Iris pigment epithelial cell (primary cell): ENCODE measurements at regions not wholly inside any gene's neighbourhood (a gene's known extent, or its start where the extent isn't known, plus 50 kb on each side); places are given as distances from the start of the nearest gene placed in this dataset.

ENCODE experiments used
- DNase-seq: peaks from one replicate; pipeline ENCODE4 v3.0.0-alpha.2; 2011; ENCODE audit warnings: low read depth

- DNase-seq = no peak
Measured at GRCh38 chr3:35946854-35947515, 307.7 kb downstream of the ARPP21 start.

- DNase-seq = no peak
Measured at GRCh38 chr3:35950021-35950420, 310.7 kb downstream of the ARPP21 start.

GRCh38 chr3:35954413-35954812 is 315.1 kb downstream of the ARPP21 start:
- DNase-seq = no peak

DNA sequence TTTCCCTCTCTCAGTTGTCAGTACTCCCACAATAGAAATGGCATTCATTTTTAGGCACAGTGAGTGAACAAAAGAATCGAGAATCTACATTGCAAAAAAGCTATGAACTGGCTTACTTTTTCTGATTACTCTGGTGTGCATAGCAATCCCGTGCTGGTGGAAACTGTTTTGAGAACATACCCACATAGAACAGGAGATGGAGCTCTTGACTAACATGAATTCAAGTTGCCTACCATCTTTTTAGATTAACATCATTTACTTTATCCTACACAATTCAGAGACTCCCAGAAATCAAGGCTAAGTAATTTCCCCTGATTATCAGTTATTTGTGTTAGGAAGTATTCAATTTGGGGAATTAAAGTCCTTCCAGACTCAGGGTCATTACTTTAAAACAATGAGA is 326.6 kb downstream of the ARPP21 start:
- DNase-seq = peak; percentile 57

GRCh38 chr3:35966629-35967464 is 327.5 kb downstream of the ARPP21 start:
- no peak for DNase-seq

DNA sequence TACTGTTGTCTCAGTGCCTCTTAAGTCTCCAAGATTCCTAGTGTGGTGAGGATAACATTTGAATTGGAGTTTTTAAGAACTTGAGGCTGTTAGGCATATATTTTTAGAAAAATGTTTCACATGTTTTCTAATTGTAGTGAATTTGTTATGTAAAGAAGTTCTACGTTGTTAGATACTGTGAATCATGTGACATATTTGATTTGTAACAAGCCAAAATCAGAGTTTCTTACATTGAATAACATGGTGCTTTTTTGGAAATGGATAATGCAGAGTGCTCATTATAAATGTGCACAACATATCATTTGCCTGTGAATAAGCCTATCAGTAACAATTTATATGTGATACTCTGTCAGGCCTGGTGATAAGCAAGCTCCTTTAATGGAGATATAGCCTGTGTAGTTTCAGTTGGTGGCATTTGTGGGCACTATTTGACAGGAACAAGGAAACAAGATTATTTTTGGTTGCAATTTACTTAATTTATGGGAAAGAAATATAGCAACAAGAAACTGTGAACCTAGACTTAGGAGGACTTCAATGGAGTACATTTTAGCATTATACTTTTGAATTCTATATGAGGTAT is 328.8 kb downstream of the ARPP21 start:
- DNase-seq = no peak

DNA sequence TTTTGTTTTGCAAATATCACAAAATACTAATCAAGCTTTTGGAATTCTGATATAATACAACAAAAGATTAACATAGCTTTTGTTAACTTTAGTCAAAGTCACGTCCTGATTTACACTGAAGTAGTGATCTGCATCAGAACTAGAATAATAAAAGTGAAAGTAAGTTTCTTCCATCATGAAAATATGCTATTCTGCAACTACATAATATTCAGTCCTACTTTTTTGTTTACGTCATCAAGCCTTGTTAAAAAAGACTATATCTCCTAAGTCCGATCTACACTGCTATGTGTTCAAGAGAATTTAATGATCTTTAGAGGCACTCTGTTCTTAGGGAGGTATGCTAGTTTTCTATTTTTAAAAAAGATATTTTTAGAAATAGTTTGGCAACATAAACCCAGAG is 330.1 kb downstream of the ARPP21 start:
- no peak for DNase-seq

GRCh38 chr3:35970793-35971192 is 331.5 kb downstream of the ARPP21 start:
- no peak for DNase-seq

DNA sequence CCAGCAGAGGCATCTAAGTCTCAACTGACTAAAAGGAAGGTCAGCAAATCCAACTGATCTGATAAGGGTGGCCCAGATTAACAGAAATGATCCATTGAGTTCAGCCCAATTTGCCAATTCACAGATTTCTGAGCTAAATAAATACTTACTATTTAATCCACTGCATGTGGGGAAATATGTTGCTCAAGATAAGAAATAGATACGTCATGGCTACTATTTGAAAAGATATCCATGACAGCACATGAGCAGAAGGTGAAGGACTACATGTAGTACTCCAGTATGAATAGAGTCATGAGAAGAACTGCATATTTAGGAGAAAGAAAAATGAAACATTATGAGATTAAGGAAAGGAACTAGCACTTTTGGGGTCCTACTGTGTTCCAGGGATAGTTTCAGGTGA is 332.4 kb downstream of the ARPP21 start:
- no peak for DNase-seq

DNA sequence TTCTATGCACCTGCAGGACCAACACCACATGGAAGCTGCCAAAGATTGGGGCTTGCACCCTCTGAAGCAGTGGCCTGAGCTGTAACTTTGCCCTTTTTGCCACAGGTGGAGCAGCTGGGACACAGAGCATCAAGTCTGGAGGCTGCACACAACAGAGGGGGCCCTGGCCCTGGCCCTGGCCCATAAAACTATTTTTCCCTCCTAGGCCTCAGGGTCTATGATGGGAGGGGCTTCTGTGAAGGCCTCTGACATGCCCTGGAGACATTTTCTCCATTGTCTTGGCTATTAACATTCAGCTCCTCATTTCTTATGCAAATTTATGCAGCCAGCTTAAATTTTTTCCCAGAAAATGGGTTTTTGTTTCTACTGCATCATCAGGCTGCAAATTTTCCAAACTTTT is 335.5 kb downstream of the ARPP21 start:
- no peak for DNase-seq

DNA sequence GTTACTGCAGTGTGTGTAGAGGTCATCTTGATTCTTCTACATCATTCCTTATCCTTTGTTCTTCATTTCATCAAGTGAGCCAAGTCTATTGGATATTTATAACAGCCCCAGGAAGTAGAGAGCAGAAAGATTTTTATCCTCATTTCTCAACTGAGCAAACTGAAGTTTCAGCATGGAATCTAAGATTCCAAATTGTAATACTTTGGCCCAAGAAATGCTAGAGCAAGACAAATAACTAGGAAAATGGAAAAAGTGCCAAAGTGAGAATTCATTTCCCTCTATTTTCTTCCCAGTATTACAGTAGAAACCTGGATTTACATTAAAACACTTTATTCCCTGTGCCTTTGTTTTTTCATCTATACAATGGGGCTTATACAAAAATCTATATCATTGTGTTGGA is 346.8 kb downstream of the ARPP21 start:
- DNase-seq = no peak

- DNase-seq = no peak
Measured at GRCh38 chr3:35987386-35987785, 348.1 kb downstream of the ARPP21 start.

GRCh38 chr3:35992041-35992440 is 352.7 kb downstream of the ARPP21 start:
- DNase-seq = no peak

GRCh38 chr3:36011791-36012190 is 368.5 kb upstream of the STAC start:
- DNase-seq = no peak

DNA sequence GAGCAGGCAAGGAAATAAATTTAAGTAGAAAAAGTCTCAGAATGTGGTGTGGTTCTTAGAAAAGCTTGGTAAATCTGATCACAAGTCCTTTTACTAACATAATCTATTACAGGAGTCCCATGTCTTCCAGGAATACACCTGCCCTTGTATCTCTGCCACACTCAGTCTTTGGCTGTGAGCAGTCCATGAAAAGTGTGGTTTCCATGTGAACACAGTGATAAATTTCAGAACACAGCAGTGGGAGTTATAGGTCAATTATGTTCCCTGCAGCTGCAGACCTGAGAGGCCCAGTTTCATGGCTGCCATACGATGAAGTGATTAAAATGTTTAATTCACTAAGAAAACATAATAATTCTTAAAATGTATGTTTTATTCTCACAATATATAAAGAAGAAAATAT is 366.9 kb upstream of the STAC start:
- DNase-seq = no peak

- DNase-seq = no peak
Measured at GRCh38 chr3:36025232-36025631, 355.1 kb upstream of the STAC start.

GRCh38 chr3:36032180-36033047 is 347.9 kb upstream of the STAC start:
- no peak for DNase-seq

DNA sequence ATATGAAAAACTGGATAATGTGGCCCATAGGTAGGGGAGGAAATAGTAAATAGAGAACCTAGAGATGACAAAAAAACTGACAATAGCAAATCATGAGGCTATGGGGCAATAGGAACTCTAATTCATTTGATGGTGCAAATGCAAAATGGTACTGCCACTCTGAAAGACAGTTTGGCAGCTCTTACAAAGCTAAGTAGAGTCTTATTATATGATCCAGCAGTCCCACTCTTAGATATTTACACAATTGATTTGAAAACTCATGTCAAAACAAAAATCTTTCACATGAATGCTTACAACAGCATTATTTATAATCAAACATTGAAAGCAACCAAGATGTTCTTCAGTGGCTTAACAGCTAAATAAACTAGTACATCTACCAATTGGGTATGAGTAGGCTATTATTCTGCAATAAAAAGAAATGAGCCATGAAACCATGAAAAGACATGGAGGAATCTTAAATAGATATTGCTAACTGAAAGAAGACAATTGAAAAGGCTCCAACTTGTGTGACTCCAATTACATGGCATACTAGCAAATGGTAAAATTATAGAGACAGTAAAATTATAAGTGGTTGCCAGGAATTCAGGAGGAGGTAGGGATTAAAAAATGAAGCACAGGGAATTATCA is 321.8 kb upstream of the STAC start:
- no peak for DNase-seq

- DNase-seq = peak; percentile 1
Measured at GRCh38 chr3:36060950-36061349, 319.4 kb upstream of the STAC start.

- no peak for DNase-seq
Measured at GRCh38 chr3:36063992-36064391, 316.3 kb upstream of the STAC start.

DNA sequence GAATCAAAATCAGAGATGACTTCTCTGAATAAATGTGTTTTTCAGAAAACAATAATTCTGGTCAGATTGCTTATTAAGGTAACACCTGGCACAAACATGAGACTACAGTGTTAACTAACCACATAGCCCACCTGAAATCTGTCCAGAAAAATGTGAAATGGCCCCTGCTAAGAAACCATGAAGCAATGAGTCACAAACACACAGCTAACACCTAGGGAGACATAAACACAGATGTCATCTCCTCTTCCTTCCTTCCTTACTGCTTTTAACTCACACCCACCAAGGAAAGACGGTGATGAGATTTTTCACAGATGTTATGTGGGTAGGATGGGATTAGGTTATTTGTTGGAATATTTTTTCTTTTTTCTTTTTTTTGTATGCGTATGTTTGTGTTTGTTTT is 315.0 kb upstream of the STAC start:
- DNase-seq = no peak

GRCh38 chr3:36075491-36075890 is 304.8 kb upstream of the STAC start:
- DNase-seq = peak; percentile 3
